ENCODE measurements at regions not wholly inside any gene's neighbourhood (a gene's known extent, or its start where the extent isn't known, plus 50 kb on each side); places are given as distances from the start of the nearest gene placed in this dataset.

GRCh38 chr11:128069665-128070064, 517.7 kb downstream of the ETS1 start:
- no peaks in the 10 kb centered on the region for H3K4me1 ChIP-seq (ENCODE audit: control insufficient read depth in 5 of 5, insufficient read depth in 5 of 5, low read length in 5 of 5)
- H3K9me3 ChIP-seq (ENCODE audit: control insufficient read depth in 4 of 4, insufficient read depth in 3 of 4, low read length in 3 of 4) = peaks cover 0 to 2% (median 0%) of the 10 kb centered on the region in 4 donors
- no peaks in the 10 kb centered on the region for H3K27me3 ChIP-seq (ENCODE audit: control insufficient read depth in 3 of 3, insufficient read depth in 3 of 3, low read length in 2 of 3)
- no peaks in the 10 kb centered on the region for H3K36me3 ChIP-seq (ENCODE audit: control insufficient read depth in 4 of 4, insufficient read depth in 4 of 4, low read length in 4 of 4)
- DNase-seq (no peak), ATAC-seq (ENCODE audit: insufficient read depth, low FRiP score) (no peak)
- no peak overlapping the region for H3K4me3 ChIP-seq
- WGBS, 2 donors = 57 to 78% methylated on average over 2 of the region's 2 CpGs
- TF ChIP-seq CTCF (IDR thresholded peaks at IDR 0.05; ENCODE audit: control extremely low read depth, extremely low read depth) = no peak
- H3K27ac ChIP-seq (ENCODE audit: low read depth in 1 of 2, low read length in 1 of 2) = no peak overlapping the region
- no peak overlapping the region for H3K9ac ChIP-seq (ENCODE audit: insufficient read depth in 1 of 2, low read length in 2 of 2)

GRCh38 chr11:128067780-128068179, 519.6 kb downstream of the ETS1 start:
- Histone ChIP-seq H3K36me3 (ENCODE audit: control insufficient read depth in 4 of 4, insufficient read depth in 4 of 4, low read length in 4 of 4) (no peaks in the 10 kb centered on the region), H3K27ac (ENCODE audit: low read depth in 1 of 2, low read length in 1 of 2) (no peak overlapping the region), H3K9ac (ENCODE audit: insufficient read depth in 1 of 2, low read length in 2 of 2) (no peak overlapping the region), H3K4me1 (ENCODE audit: control insufficient read depth in 5 of 5, insufficient read depth in 5 of 5, low read length in 5 of 5) (no peaks in the 10 kb centered on the region), H3K9me3 (ENCODE audit: control insufficient read depth in 4 of 4, insufficient read depth in 3 of 4, low read length in 3 of 4) (peaks cover 0 to 2% (median 0%) of the 10 kb centered on the region in 4 donors), H3K4me3 (no peak overlapping the region), H3K27me3 (ENCODE audit: control insufficient read depth in 3 of 3, insufficient read depth in 3 of 3, low read length in 2 of 3) (no peaks in the 10 kb centered on the region)
- TF ChIP-seq CTCF (IDR thresholded peaks at IDR 0.05; ENCODE audit: control extremely low read depth, extremely low read depth) = no peak
- 17 to 53% methylated on average over 1 of the region's 1 CpG for WGBS, 2 donors
- ATAC-seq (ENCODE audit: insufficient read depth, low FRiP score) (no peak), DNase-seq (no peak)

GRCh38 chr11:128066399-128066798, 521.0 kb downstream of the ETS1 start:
- TF ChIP-seq CTCF (IDR thresholded peaks at IDR 0.05; ENCODE audit: control extremely low read depth, extremely low read depth) = no peak
- H3K27ac ChIP-seq (ENCODE audit: low read depth in 1 of 2, low read length in 1 of 2) = no peak overlapping the region
- no peaks in the 10 kb centered on the region for H3K27me3 ChIP-seq (ENCODE audit: control insufficient read depth in 3 of 3, insufficient read depth in 3 of 3, low read length in 2 of 3)
- no peak for ATAC-seq (ENCODE audit: insufficient read depth, low FRiP score)
- no peak overlapping the region for H3K9ac ChIP-seq (ENCODE audit: insufficient read depth in 1 of 2, low read length in 2 of 2)
- no peaks in the 10 kb centered on the region for H3K36me3 ChIP-seq (ENCODE audit: control insufficient read depth in 4 of 4, insufficient read depth in 4 of 4, low read length in 4 of 4)
- no peak for DNase-seq
- 39 to 56% methylated on average over 1 of the region's 1 CpG for whole genome bisulfite sequencing, 2 donors
- H3K9me3 ChIP-seq (ENCODE audit: control insufficient read depth in 4 of 4, insufficient read depth in 3 of 4, low read length in 3 of 4) = peaks cover 0 to 2% (median 0%) of the 10 kb centered on the region in 4 donors
- H3K4me1 ChIP-seq (ENCODE audit: control insufficient read depth in 5 of 5, insufficient read depth in 5 of 5, low read length in 5 of 5) = no peaks in the 10 kb centered on the region
- no peak overlapping the region for H3K4me3 ChIP-seq

GRCh38 chr11:128061281-128061871, 526.0 kb downstream of the ETS1 start:
- H3K4me3 ChIP-seq = no peak overlapping the region
- peak; percentile 8 to 34 (median 18) for DNase-seq
- no peak overlapping the region for H3K9ac ChIP-seq (ENCODE audit: insufficient read depth in 1 of 2, low read length in 2 of 2)
- TF ChIP-seq CTCF (IDR thresholded peaks at IDR 0.05; ENCODE audit: control extremely low read depth, extremely low read depth) = no peak
- no peaks in the 10 kb centered on the region for H3K4me1 ChIP-seq (ENCODE audit: control insufficient read depth in 5 of 5, insufficient read depth in 5 of 5, low read length in 5 of 5)
- H3K9me3 ChIP-seq (ENCODE audit: control insufficient read depth in 4 of 4, insufficient read depth in 3 of 4, low read length in 3 of 4) = no peaks in the 10 kb centered on the region
- H3K27ac ChIP-seq (ENCODE audit: low read depth in 1 of 2, low read length in 1 of 2) = no peak overlapping the region
- H3K36me3 ChIP-seq (ENCODE audit: control insufficient read depth in 4 of 4, insufficient read depth in 4 of 4, low read length in 4 of 4) = no peaks in the 10 kb centered on the region
- no peaks in the 10 kb centered on the region for H3K27me3 ChIP-seq (ENCODE audit: control insufficient read depth in 3 of 3, insufficient read depth in 3 of 3, low read length in 2 of 3)
- no peak for ATAC-seq (ENCODE audit: insufficient read depth, low FRiP score)
- 54 to 67% methylated on average over 5 of the region's 5 CpGs for WGBS, 2 donors
